Mesothelial cell of epicardium (in vitro differentiated cells): ENCODE measurements at regions not wholly inside any gene's neighbourhood (a gene's known extent, or its start where the extent isn't known, plus 50 kb on each side); places are given as distances from the start of the nearest gene placed in this dataset.

Experiments used
- DNase-seq, 2 experiments: peaks; one replicate each; pipeline ENCODE4 v3.0.0; 2021; ENCODE audit warnings: low spot score in 2 of 2; ENCODE audit not compliant: unreplicated experiment in 2 of 2
- H3K27ac Mint-ChIP-seq: 2 replicates; pipeline ENCODE4 v1.8.0; 2021; ENCODE audit warnings: mixed read lengths
- H3K27me3 Mint-ChIP-seq: 2 replicates; pipeline ENCODE4 v1.8.0; 2021; ENCODE audit warnings: low read depth, mixed read lengths
- H3K36me3 Mint-ChIP-seq: 2 replicates; pipeline ENCODE4 v1.8.0; 2021; ENCODE audit warnings: mixed read lengths
- H3K4me1 Mint-ChIP-seq: 2 replicates; pipeline ENCODE4 v1.8.0; 2021; ENCODE audit warnings: mixed read lengths
- H3K4me3 Mint-ChIP-seq: 2 replicates; pipeline ENCODE4 v1.8.0; 2021; ENCODE audit warnings: mild to moderate bottlenecking, moderate library complexity, mixed read lengths
- H3K9me3 Mint-ChIP-seq: 2 replicates; pipeline ENCODE4 v1.8.0; 2021; ENCODE audit warnings: mixed read lengths
- CTCF ChIP-seq: fragments of 200-600 bp; sonication (generic); IDR thresholded peaks from one replicate; pipeline ENCODE4 v1.5.0; 2021; ENCODE audit warnings: antibody characterized with exemption; ENCODE audit not compliant: unreplicated experiment

- no peaks in the 10 kb centered on the region for H3K9me3 Mint-ChIP-seq
- no peaks in the 10 kb centered on the region for H3K36me3 Mint-ChIP-seq
- DNase-seq, result no peak
- H3K27ac Mint-ChIP-seq, result no peak overlapping the region
- H3K4me3 Mint-ChIP-seq, result no peak overlapping the region
- no peaks in the 10 kb centered on the region for H3K4me1 Mint-ChIP-seq
- H3K27me3 Mint-ChIP-seq, result no peaks in the 10 kb centered on the region
- TF ChIP-seq CTCF, result no peak
These were observed 228.2 kb upstream of the CCNH start for GRCh38 chr5:87640902-87641301.

- Mint-ChIP-seq H3K4me1 (no peaks in the 10 kb centered on the region), H3K36me3 (no peaks in the 10 kb centered on the region), H3K9me3 (no peaks in the 10 kb centered on the region), H3K27me3 (no peaks in the 10 kb centered on the region), H3K27ac (no peak overlapping the region), H3K4me3 (no peak overlapping the region)
- no peak for DNase-seq
- no peak for TF ChIP-seq CTCF
These were observed 214.6 kb upstream of the CCNH start for GRCh38 chr5:87627363-87627762.

GRCh38 chr5:87608385-87608784, 195.7 kb upstream of the CCNH start:
- Mint-ChIP-seq H3K36me3 (no peaks in the 10 kb centered on the region), H3K4me1 (no peaks in the 10 kb centered on the region), H3K9me3 (peaks cover 13% of the 10 kb centered on the region), H3K4me3 (no peak overlapping the region), H3K27ac (no peak overlapping the region), H3K27me3 (no peaks in the 10 kb centered on the region)
- no peak for DNase-seq
- no peak for TF ChIP-seq CTCF

GRCh38 chr5:87605663-87606062, 192.9 kb upstream of the CCNH start:
- H3K27ac Mint-ChIP-seq, result no peak overlapping the region
- DNase-seq, result no peak
- no peaks in the 10 kb centered on the region for H3K36me3 Mint-ChIP-seq
- no peak overlapping the region for H3K4me3 Mint-ChIP-seq
- H3K4me1 Mint-ChIP-seq, result no peaks in the 10 kb centered on the region
- no peaks in the 10 kb centered on the region for H3K27me3 Mint-ChIP-seq
- peaks cover 13% of the 10 kb centered on the region for H3K9me3 Mint-ChIP-seq
- TF ChIP-seq CTCF, result no peak

- H3K36me3 Mint-ChIP-seq, result no peaks in the 10 kb centered on the region
- no peak for TF ChIP-seq CTCF
- H3K4me3 Mint-ChIP-seq, result no peak overlapping the region
- no peaks in the 10 kb centered on the region for H3K4me1 Mint-ChIP-seq
- no peaks in the 10 kb centered on the region for H3K27me3 Mint-ChIP-seq
- peaks cover 44% of the 10 kb centered on the region for H3K9me3 Mint-ChIP-seq
- H3K27ac Mint-ChIP-seq, result no peak overlapping the region
- DNase-seq, result no peak
These were observed 187.0 kb upstream of the CCNH start for GRCh38 chr5:87599778-87600177.

- peaks cover 41% of the 10 kb centered on the region for H3K9me3 Mint-ChIP-seq
- H3K4me1 Mint-ChIP-seq, result no peaks in the 10 kb centered on the region
- TF ChIP-seq CTCF, result no peak
- H3K27ac Mint-ChIP-seq, result no peak overlapping the region
- no peaks in the 10 kb centered on the region for H3K27me3 Mint-ChIP-seq
- DNase-seq, result no peak
- no peak overlapping the region for H3K4me3 Mint-ChIP-seq
- no peaks in the 10 kb centered on the region for H3K36me3 Mint-ChIP-seq
These were observed 185.7 kb upstream of the CCNH start for GRCh38 chr5:87598460-87598859.
